ENCODE measurements at regions not wholly inside any gene's neighbourhood (a gene's known extent, or its start where the extent isn't known, plus 50 kb on each side); places are given as distances from the start of the nearest gene placed in this dataset.

- TF ChIP-seq SIN3A (IDR thresholded peaks at IDR 0.05; ENCODE audit: borderline replicate concordance, insufficient read depth, low read length), result no peak
- no peak for TF ChIP-seq REST (IDR thresholded peaks at IDR 0.05; ENCODE audit: insufficient read depth in 1 of 2, low read depth in 2 of 2, low read length in 2 of 2)
- TF ChIP-seq POLR2AphosphoS5 (IDR thresholded peaks at IDR 0.05; ENCODE audit: low read depth, low read length), result no peak
- no peak for TF ChIP-seq TAF1 (IDR thresholded peaks at IDR 0.05; ENCODE audit: borderline replicate concordance, insufficient read depth, low read length)
These were observed 269.4 kb upstream of the RGMA start for GRCh38 chr15:93358166-93359059.

GRCh38 chr15:93348711-93349545 is 259.9 kb upstream of the RGMA start:
- no peak for TF ChIP-seq TAF1 (IDR thresholded peaks at IDR 0.05; ENCODE audit: borderline replicate concordance, insufficient read depth, low read length)
- no peak for TF ChIP-seq REST (IDR thresholded peaks at IDR 0.05; ENCODE audit: insufficient read depth in 1 of 2, low read depth in 2 of 2, low read length in 2 of 2)
- no peak for TF ChIP-seq FOXP2 (optimal IDR thresholded peaks at IDR 0.05; ENCODE audit: borderline replicate concordance, extremely low read depth, extremely low read length, insufficient read depth)
- no peak for TF ChIP-seq SIN3A (IDR thresholded peaks at IDR 0.05; ENCODE audit: borderline replicate concordance, insufficient read depth, low read length)

- TF ChIP-seq SIN3A (IDR thresholded peaks at IDR 0.05; ENCODE audit: borderline replicate concordance, insufficient read depth, low read length), result no peak
- no peak for TF ChIP-seq POLR2AphosphoS5 (IDR thresholded peaks at IDR 0.05; ENCODE audit: low read depth, low read length)
- TF ChIP-seq FOXP2 (optimal IDR thresholded peaks at IDR 0.05; ENCODE audit: borderline replicate concordance, extremely low read depth, extremely low read length, insufficient read depth), result no peak
- TF ChIP-seq TAF1 (IDR thresholded peaks at IDR 0.05; ENCODE audit: borderline replicate concordance, insufficient read depth, low read length), result no peak
- TF ChIP-seq REST (IDR thresholded peaks at IDR 0.05; ENCODE audit: insufficient read depth in 1 of 2, low read depth in 2 of 2, low read length in 2 of 2), result no peak
These were observed 259.0 kb upstream of the RGMA start for GRCh38 chr15:93347986-93348385.

- no peak for TF ChIP-seq REST (IDR thresholded peaks at IDR 0.05; ENCODE audit: insufficient read depth in 1 of 2, low read depth in 2 of 2, low read length in 2 of 2)
- TF ChIP-seq POLR2AphosphoS5 (IDR thresholded peaks at IDR 0.05; ENCODE audit: low read depth, low read length), result no peak
These were observed 257.0 kb upstream of the RGMA start for GRCh38 chr15:93345981-93346380.

All from PFSK-1 (cell line).